Islet of Langerhans (tissue), 1 donor: ENCODE measurements at regions not wholly inside any gene's neighbourhood (a gene's known extent, or its start where the extent isn't known, plus 50 kb on each side); places are given as distances from the start of the nearest gene placed in this dataset.
"Not testable (repeated sequence)": the region's sequence is repeated elsewhere in the genome, so short reads cannot be mapped to it uniquely, and the experiment has no call there.

Experiments
- FAIRE-seq: peaks from one replicate; lab custom pipeline; 2011; peaks lifted over from hg19 to GRCh38; lab: Jason Lieb, UNC

DNA sequence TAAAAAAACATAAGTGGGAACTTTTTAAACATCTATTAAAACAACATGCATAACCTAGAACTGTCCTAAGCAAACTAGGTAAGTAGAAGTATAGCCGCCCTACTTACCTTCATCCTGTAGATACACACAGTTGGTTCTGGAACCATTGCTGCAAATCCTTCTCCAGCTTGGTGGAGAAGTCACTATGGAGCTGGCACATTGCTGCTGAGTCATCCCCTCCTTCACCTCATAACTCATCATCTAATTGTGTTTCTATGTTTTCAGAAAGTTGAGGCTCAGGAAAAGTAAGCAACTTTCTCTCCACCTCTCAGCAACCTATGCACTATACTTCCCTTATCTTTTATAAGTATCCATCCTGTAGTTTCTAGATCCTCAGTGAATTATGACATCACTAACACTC, 269.8 kb upstream of the MMADHC start:
- no peak for FAIRE-seq

DNA sequence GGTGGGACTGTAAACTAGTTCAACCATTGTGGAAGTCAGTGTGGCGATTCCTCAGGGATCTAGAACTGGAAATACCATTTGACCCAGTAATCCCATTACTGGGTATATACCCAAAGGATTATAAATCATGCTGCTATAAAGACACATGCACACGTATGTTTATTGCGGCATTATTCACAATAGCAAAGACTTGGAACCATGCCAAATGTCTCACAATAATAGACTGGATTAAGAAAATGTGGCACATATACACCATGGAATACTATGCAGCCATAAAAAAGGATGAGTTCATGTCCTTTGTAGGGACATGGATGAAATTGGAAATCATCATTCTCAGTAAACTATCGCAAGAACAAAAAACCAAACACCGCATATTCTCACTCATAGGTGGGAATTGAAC, 268.3 kb upstream of the MMADHC start:
- FAIRE-seq, result not testable (repeated sequence)

GRCh38 chr2:149849591-149849990, 262.0 kb upstream of the MMADHC start:
- FAIRE-seq, result no peak

DNA sequence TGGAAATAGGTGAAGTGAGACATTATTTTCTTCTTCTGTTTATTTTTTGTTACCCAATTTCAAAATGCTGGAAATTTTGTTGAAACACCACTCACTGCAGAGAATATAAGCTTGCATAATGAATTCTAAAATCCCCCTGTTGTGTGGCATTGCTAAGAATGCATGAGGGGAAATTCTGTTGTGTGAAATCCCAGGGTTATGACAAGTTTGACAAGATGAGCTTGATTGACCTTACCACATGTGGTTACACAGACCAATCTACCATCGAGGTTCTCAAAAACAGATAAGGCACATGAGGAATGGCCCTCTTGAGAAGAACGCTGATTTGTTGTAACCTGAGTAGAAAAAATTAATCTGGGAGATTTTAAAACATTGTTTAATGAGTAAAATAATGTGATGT, 261.6 kb upstream of the MMADHC start:
- no peak for FAIRE-seq

GRCh38 chr2:149841396-149841795, 253.8 kb upstream of the MMADHC start:
- FAIRE-seq, result no peak

GRCh38 chr2:149832324-149832723, 244.7 kb upstream of the MMADHC start:
- no peak for FAIRE-seq

DNA sequence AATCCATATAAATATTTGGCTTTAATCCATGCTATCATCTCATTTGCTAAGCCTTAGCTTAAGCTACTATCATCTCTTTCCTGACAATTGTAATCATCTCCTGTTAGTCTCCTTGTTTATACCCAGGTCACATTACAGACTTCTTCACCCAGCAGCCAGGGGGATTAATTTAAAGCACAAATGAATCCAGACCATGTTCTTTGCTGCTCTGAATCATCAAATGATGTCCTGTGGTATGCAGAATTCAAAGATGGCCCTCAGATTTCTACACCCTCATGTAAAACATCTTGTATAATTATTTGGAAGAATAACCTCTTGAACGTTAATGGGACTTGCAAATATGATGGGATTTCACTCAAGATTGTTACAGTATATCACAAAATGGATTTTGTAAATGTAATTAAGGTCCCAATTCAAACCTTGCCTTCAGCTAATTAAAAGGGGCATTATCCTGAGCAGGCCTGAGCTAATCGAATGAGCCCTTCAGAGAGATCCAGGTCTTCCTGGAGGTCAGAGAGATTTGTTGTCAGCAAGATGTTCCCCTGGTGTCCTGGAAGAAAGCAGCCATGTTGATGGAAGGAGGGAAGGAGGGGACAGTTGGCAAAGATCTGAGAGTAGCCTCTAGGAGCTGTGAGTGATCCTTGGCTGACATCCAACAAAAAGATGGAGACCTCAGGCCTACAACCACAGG, 241.1 kb upstream of the MMADHC start:
- FAIRE-seq, result no peak

GRCh38 chr2:149827585-149828126, 240.1 kb upstream of the MMADHC start:
- FAIRE-seq, result no peak

DNA sequence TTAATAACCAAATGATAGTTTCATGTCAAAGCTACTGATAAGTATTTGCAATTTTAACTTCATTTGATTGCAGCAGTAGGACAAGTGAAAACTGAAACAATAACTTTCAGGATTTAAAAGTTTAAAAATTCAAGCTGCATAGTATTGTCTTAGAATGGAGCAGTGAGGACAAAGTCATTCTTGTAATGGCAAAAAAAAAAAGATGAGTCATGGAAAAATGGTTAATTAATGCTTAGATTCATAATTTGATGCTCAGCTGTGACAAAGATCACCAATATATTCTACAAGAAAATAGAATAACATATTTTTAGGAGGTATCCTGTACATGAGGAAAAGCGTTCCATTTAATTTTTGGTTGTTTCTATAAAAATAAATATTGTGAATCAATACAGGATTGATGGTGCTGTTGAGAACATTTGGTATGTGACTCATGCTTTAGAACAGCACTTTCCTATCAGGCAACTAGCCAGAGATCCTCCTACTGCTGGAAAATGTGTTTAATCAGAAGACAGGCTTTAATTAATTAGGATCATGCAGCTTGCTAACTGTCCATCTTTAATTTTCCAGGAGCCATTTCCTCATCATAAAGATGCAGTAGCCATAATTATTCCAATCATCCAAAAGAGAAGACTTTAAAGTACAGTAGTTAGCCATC, 239.0 kb upstream of the MMADHC start:
- FAIRE-seq, result no peak

DNA sequence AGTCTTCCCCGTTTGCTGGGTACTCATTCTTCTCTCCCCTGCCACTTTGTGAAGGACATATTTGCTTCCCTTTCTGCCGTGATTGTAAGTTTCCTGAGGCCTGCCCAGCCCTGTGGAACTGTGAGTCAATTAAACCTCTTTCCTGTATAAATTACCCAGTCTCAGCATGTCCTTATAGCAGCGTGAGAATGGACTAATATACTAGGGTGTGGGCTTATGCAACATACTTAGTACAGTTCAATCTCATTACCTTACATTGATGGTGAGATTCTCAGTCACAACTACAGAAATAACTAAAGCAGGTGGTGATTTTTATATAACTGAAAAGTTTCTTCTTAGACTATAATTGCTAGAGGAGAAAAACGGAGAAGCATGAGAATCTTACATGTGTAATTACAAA, 237.9 kb upstream of the MMADHC start:
- no peak for FAIRE-seq

GRCh38 chr2:149824136-149824535, 236.6 kb upstream of the MMADHC start:
- FAIRE-seq, result no peak

- no peak for FAIRE-seq
Measured at GRCh38 chr2:149819356-149819957, 231.9 kb upstream of the MMADHC start.

DNA sequence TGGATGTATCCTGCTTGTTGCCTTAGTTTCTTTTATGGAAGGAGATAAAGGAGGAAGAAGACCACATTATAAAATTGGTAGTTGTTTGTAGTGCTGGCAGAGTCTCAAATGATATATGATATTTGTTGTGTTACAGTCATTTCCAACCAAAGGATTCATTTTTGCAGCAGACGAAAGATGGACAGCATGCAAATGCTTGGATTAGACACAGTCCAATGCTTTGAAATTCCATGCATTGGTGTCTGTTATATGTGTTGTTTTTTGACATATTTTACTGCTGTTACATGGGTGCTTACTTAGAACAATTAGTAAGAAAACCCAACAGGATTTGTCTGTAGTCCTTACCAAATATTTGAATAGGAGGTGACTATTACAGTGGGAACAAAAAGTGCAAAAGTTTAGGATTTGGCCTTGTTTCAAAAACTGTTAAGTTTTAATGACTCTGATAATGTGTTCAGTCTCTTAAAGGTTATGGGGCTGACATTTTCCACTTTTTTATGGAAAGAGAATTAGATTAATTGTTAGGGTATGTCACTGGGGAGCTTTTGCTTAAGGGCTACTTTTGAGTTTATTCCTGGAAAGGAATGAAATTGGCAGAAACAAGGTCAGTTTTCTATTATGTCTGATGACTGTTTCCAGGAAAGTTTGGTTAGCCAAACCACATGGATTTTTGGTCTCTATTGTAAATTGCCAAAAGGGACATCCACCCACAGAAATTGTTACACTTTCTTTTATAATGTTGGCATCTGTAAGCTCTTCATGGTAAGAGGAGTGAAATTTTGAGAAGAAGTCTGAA, 229.4 kb upstream of the MMADHC start:
- FAIRE-seq, result no peak

- FAIRE-seq, result no peak
Measured at GRCh38 chr2:149815941-149816340, 228.4 kb upstream of the MMADHC start.

DNA sequence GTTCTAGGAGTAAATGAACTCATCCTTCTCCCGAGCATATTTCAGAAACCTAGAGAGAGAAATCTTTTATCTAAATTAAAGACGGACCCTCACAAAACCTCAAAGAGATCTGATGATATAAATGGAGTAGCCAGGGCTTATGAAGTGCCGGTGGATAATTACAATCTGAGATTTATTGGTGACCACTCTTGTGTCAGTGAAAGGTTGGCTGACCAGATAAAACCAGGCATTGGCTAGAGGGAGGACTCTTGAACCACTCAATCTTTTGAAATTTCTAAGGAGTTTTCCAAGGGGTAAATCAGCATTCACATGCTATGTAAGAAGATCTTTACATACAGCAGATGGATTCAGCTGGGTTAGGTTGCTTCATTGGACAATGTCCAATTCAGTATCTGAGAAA, 227.3 kb upstream of the MMADHC start:
- no peak for FAIRE-seq

- FAIRE-seq, result no peak
Measured at GRCh38 chr2:149814049-149814448, 226.5 kb upstream of the MMADHC start.

DNA sequence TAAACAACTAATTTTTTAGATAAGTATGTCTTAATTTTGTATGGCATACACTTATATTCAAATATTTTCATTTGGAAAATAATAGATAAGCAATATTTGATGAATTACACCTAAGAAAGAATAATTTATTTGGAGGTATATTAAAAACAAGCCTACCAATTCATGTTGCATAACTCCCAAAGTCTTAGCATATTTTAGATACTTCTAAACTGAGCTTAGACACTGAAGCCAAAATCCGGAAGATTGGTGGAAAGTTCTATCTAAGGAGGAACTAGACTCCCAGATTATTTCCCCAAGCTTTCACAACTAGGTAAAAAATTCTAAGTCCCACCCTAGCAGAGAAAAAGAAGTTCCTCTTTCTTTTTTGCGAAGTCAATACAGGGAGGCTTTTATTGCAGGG, 221.0 kb upstream of the MMADHC start:
- FAIRE-seq, result no peak

- no peak for FAIRE-seq
Measured at GRCh38 chr2:149806651-149807050, 219.1 kb upstream of the MMADHC start.

DNA sequence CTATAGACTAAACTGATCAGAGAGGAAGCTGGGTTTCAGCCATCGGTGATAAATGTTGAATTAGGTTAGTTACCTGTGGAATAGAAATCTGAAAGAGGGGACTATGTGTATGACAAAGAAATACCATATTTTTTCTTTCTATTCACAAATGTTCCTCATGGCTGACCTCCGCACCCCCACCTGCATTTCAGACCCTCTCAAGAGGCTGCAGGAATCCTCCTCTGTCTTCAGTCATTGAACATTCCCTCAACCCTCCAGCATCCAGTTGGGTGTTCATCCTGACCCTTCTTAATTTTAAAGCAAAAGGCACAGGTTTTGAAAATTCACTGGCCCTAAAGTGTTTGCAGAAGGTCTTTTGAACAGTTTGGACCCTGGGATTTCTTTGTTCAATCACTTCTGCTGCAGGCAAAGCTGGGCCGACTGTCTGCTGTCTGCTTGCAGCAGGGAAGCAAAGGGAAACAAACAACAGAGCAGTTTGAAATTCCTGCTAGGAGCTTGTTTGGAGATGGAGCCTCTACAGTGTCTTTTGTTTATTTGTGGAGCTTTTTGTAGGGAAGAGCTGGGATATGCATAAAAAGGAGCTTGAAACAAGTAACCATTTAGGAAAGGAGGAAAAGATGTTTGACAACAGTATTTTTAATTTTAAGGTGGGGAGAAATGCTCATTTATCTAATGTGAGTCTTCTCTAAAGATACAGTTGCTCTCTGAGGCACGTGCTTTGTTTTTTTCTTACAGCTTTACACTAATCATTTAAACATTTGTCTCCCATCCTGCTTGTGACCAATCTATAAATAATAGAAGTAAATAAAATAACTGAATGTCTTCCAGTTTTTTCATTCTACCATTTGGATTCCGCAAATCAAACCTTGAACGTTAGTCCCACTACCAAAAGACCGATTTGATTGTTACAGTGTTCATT, 213.3 kb upstream of the MMADHC start:
- no peak for FAIRE-seq

DNA sequence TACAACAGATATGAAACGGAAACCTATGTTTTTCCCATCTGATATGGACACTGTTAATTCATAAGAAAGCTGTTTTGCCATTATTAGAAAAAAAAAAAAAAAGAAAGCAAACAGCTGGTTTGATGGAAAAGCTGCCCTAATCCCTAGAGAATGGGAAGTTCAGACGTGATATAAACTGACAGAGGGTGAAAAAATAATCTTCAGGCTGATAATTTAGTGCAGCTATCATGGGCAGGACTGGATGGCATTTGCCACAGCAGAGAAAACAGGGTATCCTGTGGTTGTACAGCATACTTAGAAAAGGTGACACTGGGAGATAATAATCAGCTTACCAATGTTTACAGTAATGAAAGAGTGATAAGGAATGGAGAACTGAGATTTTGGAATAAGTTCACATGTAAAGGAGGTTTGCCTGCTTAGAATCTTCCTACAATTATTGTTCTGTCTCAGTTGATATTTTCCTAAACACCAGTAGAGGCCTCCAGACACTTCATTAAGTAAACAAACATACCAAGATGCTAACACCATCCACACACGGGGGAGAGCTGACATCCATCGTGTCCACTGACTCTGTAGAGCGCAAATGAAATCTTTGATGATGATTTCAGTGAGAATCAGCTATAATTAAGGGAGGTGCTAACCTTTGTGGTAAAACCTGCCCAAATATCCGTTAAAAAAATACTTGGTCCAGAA, 211.6 kb upstream of the MMADHC start:
- peak; percentile 27 for FAIRE-seq

GRCh38 chr2:149797030-149797429, 209.5 kb upstream of the MMADHC start:
- FAIRE-seq, result no peak
